HepG2 (cell line): ENCODE measurements at regions not wholly inside any gene's neighbourhood (a gene's known extent, or its start where the extent isn't known, plus 50 kb on each side); places are given as distances from the start of the nearest gene placed in this dataset.

Experiments
- ARID2 ChIP-seq: sonication (generic); formaldehyde crosslinking; IDR thresholded peaks from 2 replicates; pipeline ENCODE4 v1.8.1; 2022; ENCODE audit warnings: mild to moderate bottlenecking, missing genetic modification reagents, borderline replicate concordance
- CENPX ChIP-seq: sonication (generic); formaldehyde crosslinking; IDR thresholded peaks from 2 replicates; pipeline ENCODE4 v1.9.0; 2021; ENCODE audit warnings: mild to moderate bottlenecking, missing genetic modification reagents, moderate library complexity
- DMAP1 ChIP-seq: IDR thresholded peaks from 2 replicates; pipeline ENCODE4 v1.6.1; 2016
- ELF3 ChIP-seq: IDR thresholded peaks from 2 replicates; pipeline ENCODE4 v1.6.1; 2016; ENCODE audit warnings: missing genetic modification reagents, missing compliant biosample characterization
- FIP1L1 ChIP-seq: fragments of 200-400 bp; formaldehyde crosslinking; IDR thresholded peaks from 2 replicates; pipeline ENCODE4 v1.6.1; 2018; ENCODE audit warnings: low read depth, mild to moderate bottlenecking, low read length, moderate library complexity, borderline replicate concordance; ENCODE audit not compliant: insufficient read depth
- HOXD1 ChIP-seq: sonication (generic); formaldehyde crosslinking; IDR thresholded peaks from 2 replicates; pipeline ENCODE4 v1.5.0; 2020; ENCODE audit warnings: missing genetic modification reagents
- MAFF ChIP-seq: IDR thresholded peaks from 2 replicates; pipeline ENCODE4 v1.6.1; 2011; ENCODE audit warnings: low read depth, low read length, improper control_type of control experiment
- MED8 ChIP-seq: sonication (generic); formaldehyde crosslinking; IDR thresholded peaks from 2 replicates; pipeline ENCODE4 v1.8.1; 2023; ENCODE audit warnings: mild to moderate bottlenecking, missing genetic modification reagents; ENCODE audit not compliant: insufficient replicate concordance
- MTF1 ChIP-seq: sonication (generic); formaldehyde crosslinking; IDR thresholded peaks from 2 replicates; pipeline ENCODE4 v1.5.0; 2020; ENCODE audit warnings: missing genetic modification reagents
- NFIB ChIP-seq: sonication (generic); formaldehyde crosslinking; IDR thresholded peaks from 2 replicates; pipeline ENCODE4 v1.9.0; 2021; ENCODE audit warnings: missing genetic modification reagents, mild to moderate bottlenecking, borderline replicate concordance
- SNAPC4 ChIP-seq: sonication (generic); formaldehyde crosslinking; IDR thresholded peaks from 2 replicates; pipeline ENCODE4 v1.4.0; 2020; ENCODE audit warnings: mild to moderate bottlenecking, missing genetic modification reagents
- SNRNP70 ChIP-seq: fragments of 200-400 bp; formaldehyde crosslinking; IDR thresholded peaks from 2 replicates; pipeline ENCODE4 v1.6.1; 2017; ENCODE audit warnings: mild to moderate bottlenecking, low read depth, low read length, moderate library complexity
- STAG1 ChIP-seq: sonication (generic); formaldehyde crosslinking; IDR thresholded peaks from 2 replicates; pipeline ENCODE4 v1.4.0; 2020; ENCODE audit warnings: missing genetic modification reagents
- TBL1XR1 ChIP-seq: fragments of 150-350 bp; IDR thresholded peaks from 2 replicates; pipeline ENCODE4 v1.6.1; 2014; ENCODE audit warnings: borderline replicate concordance, low read length; ENCODE audit not compliant: partially characterized antibody
- TRIM22 ChIP-seq: fragments of 450-650 bp; IDR thresholded peaks from 2 replicates; pipeline ENCODE4 v1.6.1; 2017
- USF2 ChIP-seq, 2 experiments: sonication (generic) in 1 of 2; formaldehyde crosslinking in 1 of 2; IDR thresholded peaks; 2 replicates each; pipeline versions ENCODE4 v1.5.1 to v1.6.1; 2011 to 2020; ENCODE audit warnings: borderline replicate concordance in 1 of 2, low read depth in 1 of 2, low read length in 1 of 2, mild to moderate bottlenecking in 1 of 2, missing genetic modification reagents in 1 of 2, moderate library complexity in 1 of 2
- ZNF556 ChIP-seq: sonication (generic); formaldehyde crosslinking; IDR thresholded peaks from 2 replicates; pipeline ENCODE4 v1.4.0; 2020; ENCODE audit warnings: mild to moderate bottlenecking, missing genetic modification reagents, borderline replicate concordance
- ZNF570 ChIP-seq: sonication (generic); formaldehyde crosslinking; IDR thresholded peaks from 2 replicates; pipeline ENCODE4 v1.4.0; 2020; ENCODE audit warnings: mild to moderate bottlenecking, missing genetic modification reagents, borderline replicate concordance
- ZNF607 ChIP-seq: sonication (generic); formaldehyde crosslinking; IDR thresholded peaks from 2 replicates; pipeline ENCODE4 v1.5.1; 2020; ENCODE audit warnings: missing genetic modification reagents, mild to moderate bottlenecking, borderline replicate concordance
- ZNF672 ChIP-seq: sonication (generic); formaldehyde crosslinking; IDR thresholded peaks from 2 replicates; pipeline ENCODE4 v1.8.1; 2022; ENCODE audit warnings: missing genetic modification reagents
- ZNF777 ChIP-seq: sonication (generic); formaldehyde crosslinking; IDR thresholded peaks from 2 replicates; pipeline ENCODE4 v1.4.0; 2020; ENCODE audit warnings: missing genetic modification reagents
- ZNF816 ChIP-seq: sonication (generic); formaldehyde crosslinking; IDR thresholded peaks from 2 replicates; pipeline ENCODE4 v1.8.0; 2022; ENCODE audit warnings: missing genetic modification reagents, mild to moderate bottlenecking, borderline replicate concordance
- ZSCAN20 ChIP-seq: sonication (generic); formaldehyde crosslinking; IDR thresholded peaks from 2 replicates; pipeline ENCODE4 v1.4.0; 2020; ENCODE audit warnings: missing genetic modification reagents, mild to moderate bottlenecking, borderline replicate concordance

GRCh38 chr6:108763931-108764579 is 84.2 kb upstream of the ARMC2 start (continued):
- TF ChIP-seq SNAPC4 (CRISPR knock-in tag) (no peak), NFIB (CRISPR knock-in tag) (no peak), SNRNP70 (no peak), ZNF777 (CRISPR knock-in tag) (no peak), ZNF570 (CRISPR knock-in tag) (no peak), DMAP1 (CRISPR knock-in tag) (no peak; the same call in 1 of the 2 replicates), MTF1 (CRISPR knock-in tag) (no peak), ZSCAN20 (CRISPR knock-in tag) (no peak), ZNF816 (CRISPR knock-in tag) (no peak), ZNF607 (no peak), STAG1 (CRISPR knock-in tag) (no peak; the same call in 1 of the 2 replicates), TBL1XR1 (peak; percentile 30), FIP1L1 (no peak), ARID2 (CRISPR knock-in tag) (no peak), TRIM22 (no peak), USF2 (IDR thresholded peaks at IDR 0.05; ENCODE audit: low read depth, low read length) (no peak), USF2 (CRISPR knock-in tag; IDR thresholded peaks at IDR 0.05; ENCODE audit: borderline replicate concordance) (no peak), MAFF (no peak), ZNF672 (CRISPR knock-in tag) (no peak), ELF3 (CRISPR knock-in tag) (peak; percentile 84), CENPX (CRISPR knock-in tag) (no peak), ZNF556 (CRISPR knock-in tag) (peak; percentile 60; the same call in 1 of the 2 replicates), HOXD1 (peak; percentile 80), MED8 (CRISPR knock-in tag) (peak; percentile 36)
